ENCODE measurements at regions not wholly inside any gene's neighbourhood (a gene's known extent, or its start where the extent isn't known, plus 50 kb on each side); places are given as distances from the start of the nearest gene placed in this dataset.

DNA sequence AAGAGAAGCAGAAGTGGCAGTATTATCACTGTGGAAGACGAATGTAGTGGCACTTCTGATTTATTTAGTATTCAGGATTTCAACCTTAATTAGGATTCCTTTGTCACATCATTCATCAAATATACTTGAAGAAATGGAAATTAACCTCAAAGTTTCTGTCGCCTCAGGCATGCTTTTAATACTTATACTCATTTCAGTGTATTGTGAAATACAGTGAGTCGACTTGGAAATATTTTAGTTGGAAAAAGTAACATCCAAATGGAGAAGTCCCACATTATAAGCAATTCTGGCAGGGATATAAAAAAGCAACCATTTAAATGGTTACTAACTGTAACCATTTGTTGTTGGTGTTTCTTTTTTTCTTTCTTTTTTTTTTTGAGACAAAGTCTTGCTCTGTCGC is 648.8 kb downstream of the ARL4A start:
- no peak for DNase-seq

DNA sequence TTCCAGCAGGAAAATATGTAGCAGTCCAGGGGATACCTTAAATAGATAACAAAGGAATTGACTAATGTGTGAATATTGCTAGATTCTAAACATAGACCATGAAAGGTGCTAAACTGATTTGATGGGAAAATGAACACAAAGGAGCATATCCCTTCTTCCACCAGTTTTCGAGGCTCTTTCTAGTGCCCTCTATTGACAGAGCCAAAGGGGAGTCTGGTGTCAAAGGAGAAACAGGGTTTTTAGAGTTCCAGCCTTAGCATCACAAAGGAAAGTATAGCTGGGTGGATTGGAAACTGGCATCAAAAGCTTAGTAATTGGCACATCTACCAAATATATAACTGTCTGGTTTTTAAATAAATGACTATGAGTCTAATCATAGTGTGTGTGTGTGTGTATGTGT is 636.8 kb downstream of the ETV1 start:
- DNase-seq = no peak

DNA sequence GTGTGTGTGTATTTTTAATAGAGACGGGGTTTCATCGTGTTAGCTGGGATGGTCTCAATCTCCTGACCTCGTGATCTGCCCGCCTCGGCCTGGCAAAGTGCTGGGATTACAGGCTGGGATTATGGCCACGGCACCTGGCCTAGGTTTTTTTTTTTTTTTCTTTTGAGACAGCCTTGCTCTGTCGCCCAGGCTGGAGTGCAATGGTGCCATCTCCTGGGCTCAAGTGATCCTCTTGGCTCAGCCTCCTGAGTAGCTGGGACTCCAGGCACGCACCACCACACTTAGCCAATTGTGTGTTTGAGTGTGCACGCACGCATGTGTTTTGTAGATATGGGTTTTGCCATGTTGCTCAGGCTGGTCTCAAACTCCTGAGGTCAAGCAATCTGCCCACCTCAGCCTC is 629.8 kb downstream of the ETV1 start:
- no peak for DNase-seq

DNA sequence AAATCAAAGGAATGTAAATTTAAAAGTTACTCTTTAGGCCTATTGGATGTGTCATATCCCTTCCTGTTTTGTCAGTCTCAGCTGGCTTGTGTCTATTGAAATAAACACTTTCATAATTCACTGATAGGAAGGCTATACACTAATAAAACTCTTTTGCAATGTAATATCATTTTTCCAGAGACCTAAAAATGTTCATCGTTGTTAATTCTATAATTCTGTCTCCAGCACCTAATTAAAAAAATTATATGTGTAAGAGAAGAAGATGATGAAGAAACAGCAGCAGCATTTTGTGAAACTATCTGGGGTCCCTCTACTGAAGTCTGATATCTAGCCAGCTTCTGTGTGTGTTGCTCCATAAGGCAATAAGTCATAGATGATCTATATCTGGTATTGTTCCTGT is 602.7 kb downstream of the ETV1 start:
- DNase-seq = no peak

DNA sequence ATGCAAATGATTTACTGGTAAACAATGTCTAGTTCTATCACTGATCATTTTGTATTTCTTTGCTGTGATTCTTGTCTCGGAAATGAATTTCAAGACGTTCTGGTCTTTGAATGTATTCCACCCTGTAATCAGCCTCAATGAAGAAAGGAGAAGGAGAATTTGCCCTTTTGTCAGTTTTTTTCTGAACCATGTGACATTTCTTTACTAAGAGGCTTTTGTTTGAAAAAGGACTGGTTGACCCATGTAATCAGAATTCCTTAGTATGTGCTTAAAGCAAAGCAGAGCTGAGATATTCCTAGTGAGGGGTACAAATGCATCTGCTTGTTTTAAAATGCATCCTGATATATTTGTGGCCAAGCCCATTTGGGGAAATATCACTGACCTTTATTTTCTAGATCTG is 581.6 kb downstream of the ETV1 start:
- DNase-seq = no peak

DNA sequence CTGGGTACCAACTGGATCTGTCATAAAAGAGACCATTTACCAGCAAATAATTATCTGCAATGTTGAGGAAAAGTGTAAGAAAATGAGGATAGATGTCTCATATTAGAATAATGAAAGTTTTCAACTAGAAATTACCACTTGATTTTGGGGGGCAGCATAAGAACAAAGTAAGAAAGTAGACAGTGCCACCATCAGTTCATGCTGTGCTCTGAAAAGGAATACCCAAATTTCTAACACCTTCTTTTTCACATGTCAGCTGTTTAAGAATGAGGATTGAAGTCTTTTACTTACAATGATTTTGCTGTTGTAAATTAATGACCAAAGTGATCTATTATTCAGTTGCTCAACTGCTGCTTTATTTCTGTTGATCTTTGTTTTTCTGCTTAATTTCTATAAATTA is 578.3 kb downstream of the ETV1 start:
- no peak for DNase-seq

DNA sequence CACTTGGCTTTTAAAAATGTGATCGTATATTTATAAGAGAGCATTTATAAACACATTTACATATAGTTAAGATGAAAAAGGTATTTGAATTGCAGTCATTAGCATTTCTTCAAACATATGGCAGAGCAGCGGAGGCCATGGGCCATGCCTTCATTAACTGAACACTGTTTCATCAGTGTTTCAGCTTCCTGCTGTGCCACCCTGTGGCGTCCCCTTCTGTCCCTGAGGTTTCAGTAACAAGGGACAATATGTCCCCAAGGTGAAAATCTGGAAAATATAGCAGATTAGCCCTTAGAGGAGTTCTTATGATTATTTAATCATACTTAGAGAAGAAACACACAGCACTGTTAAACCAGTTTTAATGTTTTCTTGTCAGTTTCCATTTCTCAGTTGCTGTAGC is 577.8 kb downstream of the ETV1 start:
- no peak for DNase-seq

DNA sequence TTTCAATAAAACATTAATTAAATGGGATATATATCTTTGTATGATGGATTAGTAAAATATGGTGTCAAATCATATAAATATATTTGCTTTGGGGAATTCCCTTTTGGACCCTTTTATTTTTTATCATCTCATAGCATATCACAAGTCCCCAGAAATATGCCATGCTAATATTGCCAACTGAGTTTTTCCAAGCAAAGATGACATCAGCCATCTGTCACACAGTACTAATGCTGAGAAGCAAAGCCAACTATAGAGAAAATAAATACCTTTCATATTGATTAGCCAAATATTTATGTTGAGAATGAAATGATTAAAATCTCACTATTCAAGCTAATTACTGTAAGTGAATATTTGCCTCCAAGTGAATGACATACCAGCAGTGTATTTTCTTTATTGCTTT is 575.3 kb downstream of the ETV1 start:
- no peak for DNase-seq

DNA sequence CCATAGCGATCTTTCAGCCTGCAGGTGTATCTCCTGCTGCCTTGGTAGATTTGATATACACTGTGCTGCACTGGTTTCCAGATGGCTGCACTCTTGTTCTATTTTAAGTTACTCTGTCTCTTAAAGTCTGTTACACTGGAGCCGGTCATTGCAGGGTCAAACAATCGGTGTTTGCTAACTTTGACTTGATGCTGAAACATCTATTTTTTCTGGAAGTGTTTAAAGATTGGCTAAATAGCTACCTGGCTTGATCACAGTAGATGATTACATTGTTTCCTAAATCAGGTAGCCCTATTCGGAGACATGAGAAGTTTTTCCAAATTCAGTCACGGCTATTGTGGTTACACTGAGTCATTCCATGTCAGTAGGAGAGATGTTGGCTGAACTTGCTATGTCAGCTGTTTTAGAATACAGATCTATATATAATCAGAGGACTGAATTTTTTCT is 574.8 kb downstream of the ETV1 start:
- DNase-seq = no peak

DNA sequence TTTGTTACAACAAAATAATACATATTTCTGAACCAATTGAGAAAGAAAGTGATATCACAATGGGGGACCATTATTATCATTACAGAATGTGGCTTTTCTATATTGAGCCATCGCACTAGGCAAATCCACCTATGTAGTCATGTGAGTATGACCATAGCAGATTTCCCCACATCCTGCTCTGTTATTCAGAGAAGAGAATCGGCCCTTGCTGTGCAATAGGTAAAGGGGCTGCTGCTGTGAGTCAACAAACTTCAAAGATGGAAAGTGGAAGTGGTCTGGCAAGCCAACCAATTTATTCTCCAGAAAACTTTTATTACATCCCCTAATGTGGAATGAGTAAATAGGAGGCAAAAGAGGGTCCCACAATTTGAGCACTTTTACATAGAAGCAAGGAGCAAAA is 573.4 kb downstream of the ETV1 start:
- no peak for DNase-seq

DNA sequence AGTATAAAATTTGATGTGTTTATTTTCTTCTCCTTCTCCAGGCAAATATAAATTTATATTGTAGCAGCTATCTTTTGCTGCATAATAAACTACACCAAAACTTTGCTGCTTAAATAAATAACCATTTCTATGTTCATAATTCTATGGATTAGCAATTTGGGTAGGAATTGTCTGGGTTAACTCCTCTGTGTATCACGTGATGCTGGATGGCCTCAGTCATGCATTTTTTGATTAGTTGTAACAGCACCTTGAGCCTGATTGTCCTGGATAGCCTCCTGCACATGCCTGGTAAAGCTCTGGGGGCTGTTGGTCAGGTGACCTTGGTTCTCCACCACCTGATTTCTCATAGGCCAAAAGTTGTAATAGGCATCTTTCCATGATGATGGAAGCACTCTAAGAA is 572.9 kb downstream of the ETV1 start:
- no peak for DNase-seq

DNA sequence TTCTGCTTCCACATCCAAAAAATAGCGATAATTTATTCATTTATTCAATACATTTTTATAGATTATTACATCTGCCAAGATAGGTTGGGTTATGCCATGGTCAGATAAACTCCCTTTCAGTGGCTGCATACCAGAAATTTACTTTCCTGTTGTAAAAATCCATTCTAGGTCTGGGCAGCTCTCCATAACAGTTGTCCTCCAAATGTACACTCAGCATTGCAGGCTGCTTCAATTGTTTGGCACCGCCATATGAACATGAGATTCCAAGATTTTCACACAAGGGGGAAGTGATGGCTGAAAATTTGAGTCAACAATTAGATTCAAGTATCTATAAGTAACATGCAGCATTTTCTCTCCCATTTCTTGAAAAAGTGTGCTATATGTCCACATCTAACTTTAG is 568.7 kb downstream of the ETV1 start:
- no peak for DNase-seq

DNA sequence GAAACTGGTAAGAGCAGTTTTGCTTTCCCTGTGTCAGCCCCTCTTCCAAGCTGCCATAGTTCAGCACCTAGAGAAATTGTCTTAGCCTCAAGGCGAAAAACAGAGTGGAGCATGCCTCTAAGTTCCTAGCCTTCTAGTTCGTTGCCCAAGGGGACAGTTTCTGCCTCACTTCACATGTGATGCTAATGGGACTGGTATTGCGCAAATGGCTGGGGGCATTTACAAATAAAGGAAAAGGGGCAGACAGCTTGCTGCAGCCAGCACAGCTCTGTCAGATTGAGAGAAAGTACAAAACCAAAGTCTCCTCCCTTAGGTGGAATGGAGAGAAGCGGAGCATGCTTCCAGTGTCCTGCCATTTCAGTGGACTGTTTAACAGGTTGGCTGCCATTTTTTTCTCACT is 567.7 kb downstream of the ETV1 start:
- no peak for DNase-seq

DNA sequence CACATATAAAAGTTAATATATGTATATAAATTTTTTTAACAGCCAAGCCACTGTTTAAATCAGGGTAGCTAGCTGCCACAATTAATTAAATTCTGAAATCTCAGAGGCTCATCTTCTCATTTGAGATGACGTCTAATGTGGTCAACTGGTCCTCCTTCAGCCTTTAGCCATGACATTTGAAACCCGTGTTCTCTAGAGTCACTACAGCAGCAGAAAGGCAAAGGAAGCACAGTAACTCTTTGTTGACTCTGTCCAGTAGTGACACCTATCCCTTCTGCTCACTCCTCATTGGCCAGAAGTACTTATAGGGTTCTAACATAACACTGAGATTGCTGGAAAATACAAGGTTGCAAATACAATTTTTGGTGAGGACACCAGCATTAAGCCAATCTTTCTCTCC is 555.5 kb downstream of the ETV1 start:
- DNase-seq = no peak

DNA sequence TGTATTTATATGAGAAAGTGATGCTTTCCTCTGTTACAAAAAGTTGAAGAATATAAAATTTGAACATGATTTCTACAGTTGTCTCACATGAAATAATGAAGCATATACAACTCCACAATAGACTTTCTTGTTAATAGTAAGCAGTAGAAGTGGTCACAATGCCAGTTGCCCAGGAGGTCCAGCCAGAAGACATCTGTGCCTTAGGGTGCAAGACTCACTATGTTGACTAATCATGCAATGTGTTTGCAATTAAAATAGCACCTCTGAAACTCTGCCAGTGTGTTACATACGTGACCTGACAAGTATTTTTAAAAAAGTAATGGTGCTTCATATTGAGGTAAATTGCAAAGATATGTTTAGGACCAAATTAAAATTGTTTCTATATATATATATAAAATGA is 547.2 kb downstream of the ETV1 start:
- no peak for DNase-seq

DNA sequence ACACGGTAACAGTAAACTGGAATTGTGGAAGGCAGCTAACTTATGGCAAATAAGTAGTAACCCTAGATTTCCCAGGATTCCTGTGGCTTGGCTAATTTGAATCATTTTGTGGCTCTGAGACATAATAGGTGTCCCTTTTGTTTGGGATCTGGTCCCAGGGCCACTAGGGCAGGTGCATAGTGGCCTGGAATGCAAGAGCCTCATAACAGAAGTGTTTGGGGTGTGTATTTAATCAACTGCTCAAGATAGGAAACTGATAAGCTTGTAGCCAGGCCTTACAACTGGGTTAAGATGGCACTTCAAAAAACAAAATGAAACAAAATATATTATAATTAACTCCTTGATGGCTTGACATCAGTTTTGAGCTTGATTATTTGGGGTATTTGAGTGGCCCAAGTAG is 541.8 kb downstream of the ETV1 start:
- no peak for DNase-seq

DNA sequence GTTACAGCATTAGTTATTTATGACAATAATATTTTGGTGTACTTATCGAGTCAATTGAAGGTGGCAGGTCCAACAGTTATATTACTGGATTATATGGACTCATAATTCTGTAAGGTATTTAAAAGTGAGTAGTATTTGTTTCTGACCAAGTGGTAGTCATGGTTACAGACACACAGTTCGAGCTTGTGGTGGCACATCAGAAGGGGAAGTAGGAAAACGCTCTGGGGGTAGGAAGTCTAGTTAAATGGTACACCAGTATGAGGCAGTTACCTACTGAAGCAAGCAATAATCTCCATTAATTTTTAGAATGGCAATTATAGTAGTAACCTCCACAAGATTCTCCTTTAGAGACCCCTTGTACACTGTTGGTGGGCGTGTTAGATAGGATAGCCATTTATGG is 541.2 kb downstream of the ETV1 start:
- no peak for DNase-seq

DNA sequence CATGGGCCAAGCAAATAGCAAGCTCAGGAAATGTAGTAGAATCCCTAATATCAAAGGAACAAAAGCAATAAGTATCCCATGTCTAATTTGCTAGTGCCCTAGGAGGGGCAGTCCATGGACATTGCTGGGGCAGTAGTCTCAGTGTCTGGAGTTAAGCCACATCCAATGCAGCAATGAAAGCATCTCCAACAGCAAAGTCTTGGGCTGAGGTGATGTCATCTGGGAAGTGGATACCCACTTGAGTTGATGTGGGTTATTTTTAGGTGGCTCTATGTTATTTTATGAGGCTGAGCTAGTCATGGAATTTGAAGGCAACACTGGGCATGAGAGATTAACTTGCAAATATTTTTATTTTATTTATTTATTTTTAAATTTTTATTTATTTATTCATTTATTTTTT is 540.0 kb downstream of the ETV1 start:
- no peak for DNase-seq

DNA sequence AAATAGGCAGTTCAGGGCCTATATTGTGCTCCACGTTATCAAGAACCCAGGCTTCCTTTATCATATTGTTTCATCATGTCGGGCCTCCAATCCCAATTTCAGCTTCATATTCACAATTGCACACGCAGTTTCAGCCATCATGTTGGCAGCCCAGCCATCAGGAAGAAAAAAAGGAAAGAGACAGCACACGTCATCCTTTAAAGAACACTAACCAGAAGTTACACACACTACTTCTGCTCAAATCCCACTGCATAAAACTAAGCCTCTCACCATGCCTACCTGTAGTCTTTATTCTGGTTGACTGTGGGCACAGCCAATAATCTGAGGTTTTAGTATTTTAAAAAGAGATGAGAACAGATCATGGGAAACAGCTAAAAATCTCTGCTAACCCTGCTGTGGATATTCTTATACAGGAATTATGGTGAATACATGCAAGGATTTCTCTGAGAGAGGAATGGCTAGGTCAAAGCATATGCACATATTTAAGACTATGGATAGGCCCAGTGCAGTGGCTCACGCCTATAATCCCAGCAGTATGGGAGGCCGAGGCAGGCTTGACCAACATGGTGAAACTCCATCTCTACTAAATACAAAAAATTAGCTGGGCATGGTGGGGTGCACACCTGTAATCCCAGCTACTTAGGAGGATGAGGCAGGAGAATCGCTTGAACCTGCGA is 534.4 kb downstream of the ETV1 start:
- no peak for DNase-seq

DNA sequence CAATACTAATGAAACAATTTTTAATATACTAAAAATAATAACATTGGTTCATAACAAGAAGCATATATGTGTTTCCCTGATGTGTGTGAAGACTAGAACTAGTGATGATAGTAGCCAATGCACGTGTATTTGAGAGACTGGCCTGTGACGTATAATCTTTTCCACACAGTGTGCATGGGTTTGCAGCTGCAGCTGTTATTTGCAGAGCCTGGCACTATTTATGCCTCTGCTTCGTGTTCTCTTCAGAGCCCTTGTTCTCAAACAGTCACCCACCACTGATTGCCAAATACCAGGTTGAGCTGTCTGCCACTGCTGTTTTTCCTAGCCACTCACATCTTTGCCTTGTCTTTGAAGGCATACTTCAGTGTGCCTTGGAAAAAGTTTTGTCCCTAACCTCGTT is 531.7 kb downstream of the ETV1 start:
- DNase-seq = no peak

DNA sequence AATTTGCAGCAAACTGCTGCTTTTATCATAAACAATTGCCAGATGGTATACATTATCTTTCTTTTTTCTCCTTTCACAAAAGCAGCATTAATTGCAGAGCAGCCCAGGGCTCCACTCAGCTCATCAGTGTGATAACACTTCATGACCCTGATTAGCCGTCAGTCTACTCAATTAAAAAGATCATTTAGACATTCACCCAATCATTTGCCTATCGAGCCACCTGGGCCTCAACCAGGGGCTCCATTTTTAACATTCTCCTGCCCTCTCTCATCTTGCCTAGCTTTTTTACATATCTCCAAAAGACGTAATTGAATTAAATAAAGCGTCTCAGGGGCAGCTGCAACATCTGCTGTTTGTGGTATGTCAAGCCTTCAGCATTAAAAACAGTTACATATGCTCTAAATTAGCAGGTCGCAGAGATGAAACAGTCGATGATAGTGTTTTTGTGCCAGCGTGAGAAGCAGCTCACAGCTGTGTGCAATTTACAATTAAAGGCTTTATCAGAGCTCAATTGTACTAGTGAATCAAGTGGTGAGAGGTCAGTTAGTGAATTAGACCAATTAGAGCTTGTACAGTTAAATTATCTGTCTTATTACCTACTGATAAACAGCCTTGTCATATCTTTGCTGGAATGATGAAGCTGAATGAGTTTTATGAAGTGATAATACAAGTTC is 522.5 kb downstream of the ETV1 start:
- no peak for DNase-seq

DNA sequence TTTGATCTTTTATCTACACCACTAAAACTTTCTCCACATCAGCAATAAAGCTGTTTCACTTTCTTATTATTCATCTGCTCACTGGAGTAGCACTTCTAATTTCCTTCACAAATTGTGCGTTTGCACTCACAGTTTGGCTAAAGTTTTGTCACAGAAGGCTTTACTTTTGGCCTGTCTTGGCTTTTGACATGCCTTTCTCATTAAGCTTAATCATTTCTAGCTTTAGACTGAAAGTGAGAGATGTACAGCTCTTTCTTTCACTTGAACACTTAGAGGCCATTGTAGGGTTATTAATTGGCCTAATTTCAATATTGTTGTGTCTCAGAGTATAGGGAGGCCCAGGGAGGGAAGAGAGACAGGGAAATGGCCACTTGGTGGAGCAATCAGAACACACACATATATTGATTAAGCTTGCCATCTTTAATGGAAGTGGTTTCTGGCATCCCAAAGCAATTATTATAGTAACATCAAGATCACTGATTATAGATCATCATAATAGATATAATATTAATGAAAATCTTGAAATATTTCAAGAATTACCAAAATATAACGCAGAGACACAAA is 512.5 kb downstream of the ETV1 start:
- DNase-seq = no peak

DNA sequence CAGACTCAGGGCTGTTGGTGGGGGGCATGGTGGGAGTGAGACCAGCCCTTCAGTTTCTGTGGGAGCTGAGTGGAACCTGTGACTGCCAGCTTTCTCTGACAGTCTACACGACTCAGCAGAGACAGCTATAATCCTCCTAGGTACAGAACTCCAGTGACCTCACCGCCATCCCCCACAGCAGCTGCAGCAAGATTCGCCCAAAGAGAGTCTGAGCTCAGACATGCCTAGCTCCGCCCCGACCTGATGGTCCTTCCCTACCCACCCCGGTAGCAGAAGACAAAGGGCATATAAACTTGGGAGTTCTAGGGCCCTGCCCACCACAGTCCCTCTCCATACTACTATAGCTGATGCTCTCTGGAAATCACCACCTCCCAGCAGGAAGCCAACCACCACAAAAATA is 500.1 kb downstream of the ETV1 start:
- DNase-seq = no peak

DNA sequence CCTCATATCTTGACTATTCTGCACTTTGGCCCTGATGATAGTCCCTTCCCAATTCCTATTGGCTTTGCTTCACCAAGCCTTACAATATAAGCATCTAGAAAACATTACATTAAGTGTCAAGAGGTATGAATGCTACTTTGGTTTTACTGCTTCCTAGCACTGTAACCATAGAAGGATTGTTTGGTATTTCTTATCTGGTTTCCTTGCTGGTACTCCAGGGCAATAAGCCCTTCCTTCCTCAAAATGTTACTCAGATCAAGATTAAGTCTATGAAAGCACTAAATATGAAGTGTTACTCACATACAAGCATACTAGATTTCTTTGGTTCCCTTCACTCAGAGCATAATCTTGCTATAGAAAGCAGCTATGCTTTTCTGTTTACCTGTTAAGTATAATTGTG is 492.5 kb downstream of the ETV1 start:
- no peak for DNase-seq

DNA sequence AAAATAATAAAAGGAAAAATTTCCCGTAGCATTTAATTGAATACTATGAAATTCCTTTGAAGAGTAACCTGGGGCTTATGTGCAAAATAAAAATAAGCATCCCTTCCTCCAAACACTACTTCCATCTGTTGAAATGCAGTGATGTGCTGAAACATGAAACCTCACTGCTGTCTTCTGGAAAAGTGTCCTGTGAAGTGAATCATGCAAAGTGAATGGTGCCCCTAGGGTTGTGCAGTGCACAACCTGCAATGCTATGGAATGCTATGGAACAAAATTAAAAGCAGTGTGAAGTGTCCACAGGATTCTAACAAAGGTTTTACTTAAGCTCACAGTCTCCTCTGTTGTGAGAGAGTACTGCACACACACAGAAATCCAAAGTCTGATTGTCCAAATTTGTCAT is 480.9 kb downstream of the ETV1 start:
- no peak for DNase-seq

Measured in stimulated activated CD4-positive, alpha-beta T cell treated with anti-CD3 and anti-CD28 coated beads, Interleukin-1b, Interleukin-23, amount 100 ng/mL, for 48 hours (primary cell).